GM18870 (cell line): ENCODE measurements at regions not wholly inside any gene's neighbourhood (a gene's known extent, or its start where the extent isn't known, plus 50 kb on each side); places are given as distances from the start of the nearest gene placed in this dataset.
A peak's percentile ranks its signal among the peaks of the same experiment; 100 is the strongest.

ENCODE experiments used
- ATAC-seq: cut with Tn5 transposase; IDR thresholded peaks from one replicate; pipeline ENCODE4 v1.9.1; 2021; ENCODE audit warnings: moderate library complexity; ENCODE audit not compliant: unreplicated experiment

DNA sequence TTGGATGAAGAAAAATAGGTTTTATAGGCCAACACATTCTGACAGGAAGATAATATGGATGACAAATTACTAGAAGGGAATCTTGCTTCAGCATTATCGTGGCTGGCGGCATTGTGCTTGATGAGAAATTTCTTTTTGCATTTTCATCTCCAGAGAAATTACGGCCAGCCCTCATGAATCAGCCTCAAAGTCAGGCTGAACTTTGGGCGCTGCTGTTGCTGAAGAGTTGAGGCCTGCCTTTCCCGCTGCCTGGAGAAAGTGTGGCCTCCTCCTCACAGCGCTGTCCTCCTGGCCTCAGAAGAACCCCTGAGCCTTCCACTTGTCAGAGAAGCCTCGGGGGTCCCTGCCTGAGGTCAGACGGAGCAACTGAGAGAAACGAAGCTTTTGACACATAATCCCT lies 272.4 kb upstream of the KCNIP4 start:
- no peak for ATAC-seq

DNA sequence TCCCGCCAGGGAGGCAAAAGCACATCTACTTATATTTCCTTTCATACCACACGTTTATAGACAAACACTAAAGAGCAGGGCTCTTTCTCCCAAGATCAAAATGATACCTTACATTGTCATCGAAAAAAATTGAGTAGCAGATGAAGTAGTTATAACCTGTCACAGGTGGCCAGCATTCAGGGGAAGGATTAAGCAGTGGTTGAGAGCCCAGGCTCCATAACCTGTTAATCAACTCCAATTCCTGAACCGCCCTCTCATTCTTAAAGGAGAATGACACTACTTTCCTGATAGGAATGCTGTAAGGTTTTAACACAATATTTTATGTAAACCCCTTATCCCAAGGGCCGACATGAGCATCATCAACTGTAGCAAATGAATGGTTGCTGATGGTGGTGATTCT lies 268.9 kb upstream of the KCNIP4 start:
- ATAC-seq, result no peak

DNA sequence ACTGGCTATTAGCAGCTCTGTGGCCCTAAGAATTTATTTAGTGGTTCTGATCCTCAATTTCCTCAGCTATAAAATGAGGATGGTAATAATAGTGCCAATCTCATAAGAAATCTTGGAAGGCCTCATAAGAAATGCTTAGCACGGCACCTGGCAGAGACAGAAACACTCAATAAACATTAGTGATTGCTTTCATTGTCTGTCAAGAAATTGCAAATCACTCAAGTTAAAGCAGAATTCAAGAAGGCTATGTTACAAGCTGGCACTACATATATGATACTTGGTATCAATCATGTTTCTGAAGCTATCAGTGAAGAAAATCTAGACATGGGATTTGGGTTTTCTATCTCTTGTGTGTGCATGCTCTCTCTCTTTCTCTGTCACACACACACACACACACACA lies 267.7 kb upstream of the KCNIP4 start:
- no peak for ATAC-seq

DNA sequence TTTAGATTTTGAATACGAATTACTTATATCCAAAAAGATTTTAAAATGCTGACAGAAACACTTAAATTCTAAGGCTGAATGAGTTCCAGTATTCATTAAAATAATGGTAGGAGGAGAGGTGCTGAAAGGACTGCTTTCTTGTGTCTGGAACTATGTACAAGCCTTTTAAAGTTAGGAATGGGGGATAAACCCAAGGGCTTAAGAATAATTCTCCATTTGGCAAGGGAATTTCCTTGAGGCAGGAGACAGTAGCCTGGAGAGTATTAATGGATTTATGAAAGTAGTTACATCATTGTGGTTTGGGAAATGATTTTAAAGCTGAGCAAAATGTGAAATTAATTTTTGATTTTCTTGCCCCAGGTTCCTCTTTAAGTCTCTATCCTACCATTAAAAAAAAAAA lies 266.5 kb upstream of the KCNIP4 start:
- no peak for ATAC-seq

DNA sequence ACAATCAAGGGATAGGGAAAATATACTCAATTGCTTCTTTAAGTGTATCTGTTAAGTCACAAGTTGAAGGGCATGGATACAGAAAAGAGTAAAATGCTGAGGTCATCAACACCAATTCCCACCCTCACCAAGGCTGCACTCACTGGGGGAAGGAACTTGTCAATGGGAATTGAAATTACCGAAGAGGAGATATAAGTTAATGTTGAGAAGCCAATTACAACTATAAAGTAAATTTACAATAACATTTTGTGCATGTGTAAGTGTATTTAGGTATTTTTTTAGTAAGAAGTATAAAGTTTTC lies 255.1 kb upstream of the KCNIP4 start:
- ATAC-seq, result no peak

DNA sequence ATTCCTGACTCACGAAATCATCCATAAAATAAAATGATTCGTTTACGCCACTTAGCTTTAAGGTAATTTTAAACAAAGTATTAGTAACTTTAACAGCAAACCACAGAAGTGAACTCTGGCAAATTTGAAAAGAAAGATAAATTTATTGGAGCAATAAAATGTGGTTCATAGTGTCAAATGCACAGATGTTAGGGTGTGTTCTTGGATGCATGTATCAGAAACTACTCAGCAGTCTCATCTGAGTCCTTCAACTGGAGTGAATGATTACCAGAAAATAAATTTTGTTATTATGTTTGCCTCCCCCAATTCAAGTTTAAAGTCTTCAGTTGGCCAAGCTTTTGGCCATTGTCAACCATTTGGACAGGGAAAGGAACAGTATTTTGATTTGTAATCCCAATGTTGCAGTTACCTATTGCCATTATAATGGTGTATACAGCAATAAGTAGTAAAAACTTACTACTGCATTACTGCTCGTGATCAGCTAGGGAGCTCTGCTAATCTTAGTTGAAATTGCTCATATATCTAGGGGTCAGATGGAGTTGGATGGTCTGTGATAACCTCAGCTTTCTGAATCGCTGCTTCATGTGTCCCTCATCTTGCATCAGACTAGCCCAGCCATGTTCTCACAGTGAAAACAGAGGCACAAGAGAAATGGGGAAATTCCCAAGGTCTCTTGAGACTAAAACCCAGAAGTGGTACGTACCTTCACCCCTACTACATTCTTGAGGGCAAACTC lies 254.6 kb upstream of the KCNIP4 start:
- ATAC-seq, result no peak

DNA sequence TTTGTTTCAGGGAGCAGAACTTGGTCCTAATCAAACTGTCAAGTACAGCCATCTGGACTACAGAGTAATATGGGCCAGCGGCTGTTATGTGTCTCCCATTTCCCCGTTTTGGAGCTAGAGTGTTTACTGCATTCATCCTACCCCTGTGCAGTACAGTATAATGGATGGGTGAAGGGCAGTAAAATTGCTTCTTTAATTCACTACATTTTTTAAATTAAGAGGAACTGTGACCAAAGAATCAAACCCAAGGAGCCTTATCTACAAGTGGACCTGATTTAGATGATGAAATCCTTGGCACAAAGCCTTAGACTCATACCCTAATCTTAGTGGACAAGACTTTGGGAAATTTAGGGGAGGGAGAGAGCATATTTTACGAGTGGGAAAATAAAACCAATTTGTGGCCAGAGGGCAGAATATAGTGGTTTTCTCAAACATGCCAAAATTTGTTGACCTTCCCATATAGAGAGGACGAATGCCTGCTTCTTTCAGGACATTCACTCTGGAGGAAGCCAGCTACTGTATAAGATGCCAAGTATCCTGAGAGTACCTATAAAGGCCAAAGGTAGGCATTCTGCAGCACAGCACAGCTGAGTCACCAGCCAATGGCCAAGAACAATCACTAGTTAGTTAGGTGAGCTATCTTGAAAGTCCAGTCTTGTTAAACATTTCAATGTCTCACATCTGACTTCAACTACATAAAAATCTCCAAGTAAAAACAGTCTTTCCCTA lies 253.8 kb upstream of the KCNIP4 start:
- no peak for ATAC-seq

DNA sequence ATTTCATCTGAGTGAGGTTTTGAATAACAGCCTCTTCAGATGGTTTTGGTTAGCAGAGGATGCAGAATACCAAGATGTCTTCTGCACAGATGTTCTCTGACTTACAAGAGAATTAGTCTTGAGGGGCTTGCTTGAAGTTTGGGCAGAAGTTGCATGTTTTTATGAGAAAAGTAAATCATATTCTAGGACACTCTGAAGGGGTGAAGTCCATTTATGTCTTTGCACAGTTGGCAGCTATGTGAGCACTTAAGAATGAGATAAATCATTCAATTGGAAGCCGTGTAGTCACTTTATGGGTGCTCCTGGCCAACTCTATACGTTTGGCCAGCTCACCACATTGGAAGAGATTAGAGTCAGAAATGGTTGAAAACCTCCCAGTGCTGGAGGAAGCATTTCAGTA lies 252.7 kb upstream of the KCNIP4 start:
- ATAC-seq, result no peak

DNA sequence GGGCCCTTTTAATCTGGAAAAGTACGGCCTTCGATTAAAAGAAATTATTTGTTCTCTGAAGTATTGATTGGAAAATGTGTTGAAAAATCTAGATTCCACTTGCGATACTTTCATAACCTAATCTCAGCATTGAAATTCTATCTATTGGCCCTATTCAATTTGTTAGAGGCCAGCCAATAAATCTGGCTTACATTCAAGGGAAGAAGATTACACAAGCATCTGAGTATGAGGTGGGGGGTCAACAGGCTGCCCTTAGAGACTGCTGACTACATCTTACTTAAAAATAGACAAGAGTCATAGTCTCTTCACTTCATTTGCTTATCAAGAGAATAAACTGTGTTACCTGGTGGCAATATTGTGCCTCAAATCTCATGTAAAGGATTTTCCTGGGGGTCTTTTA lies 248.0 kb upstream of the KCNIP4 start:
- no peak for ATAC-seq

DNA sequence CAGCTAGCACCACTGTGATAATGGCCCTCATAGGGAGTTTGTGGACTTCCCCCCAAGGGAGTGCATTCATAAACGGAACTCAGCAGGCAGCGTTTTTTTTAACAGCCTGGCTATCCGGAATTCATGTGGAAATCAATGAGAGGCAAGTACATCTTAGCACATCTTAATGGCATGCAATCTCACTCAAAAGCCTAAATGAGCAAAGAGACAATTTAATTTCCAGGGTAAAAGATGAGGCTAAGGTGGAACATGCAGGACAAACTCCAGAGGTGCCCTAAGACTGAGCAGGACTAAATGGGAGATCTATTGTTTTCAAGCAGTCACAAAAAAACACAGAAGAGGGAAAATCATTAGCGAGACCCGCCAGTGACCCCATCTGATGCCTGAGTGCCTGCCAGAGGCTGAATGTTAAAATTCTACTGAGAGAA lies 243.5 kb upstream of the KCNIP4 start:
- no peak for ATAC-seq

DNA sequence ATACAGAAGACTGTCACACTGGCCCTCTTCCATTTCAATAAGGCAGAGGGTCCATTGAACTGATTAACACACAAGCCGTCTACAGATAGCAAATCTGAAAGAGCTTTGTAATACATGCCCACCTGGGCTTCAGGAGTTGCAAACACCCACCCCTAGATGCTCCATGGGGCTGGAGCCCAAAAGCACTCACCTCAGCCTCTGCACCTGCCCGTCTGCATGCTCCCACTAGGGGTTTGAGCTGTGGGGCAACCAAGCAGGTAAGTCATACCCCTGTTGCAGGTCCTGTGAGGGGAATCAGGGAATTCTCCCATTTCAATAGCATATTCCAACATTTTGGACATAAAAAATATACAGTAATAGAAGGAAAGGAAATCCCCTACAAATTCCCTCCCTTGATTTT lies 243.0 kb upstream of the KCNIP4 start:
- ATAC-seq, result no peak

DNA sequence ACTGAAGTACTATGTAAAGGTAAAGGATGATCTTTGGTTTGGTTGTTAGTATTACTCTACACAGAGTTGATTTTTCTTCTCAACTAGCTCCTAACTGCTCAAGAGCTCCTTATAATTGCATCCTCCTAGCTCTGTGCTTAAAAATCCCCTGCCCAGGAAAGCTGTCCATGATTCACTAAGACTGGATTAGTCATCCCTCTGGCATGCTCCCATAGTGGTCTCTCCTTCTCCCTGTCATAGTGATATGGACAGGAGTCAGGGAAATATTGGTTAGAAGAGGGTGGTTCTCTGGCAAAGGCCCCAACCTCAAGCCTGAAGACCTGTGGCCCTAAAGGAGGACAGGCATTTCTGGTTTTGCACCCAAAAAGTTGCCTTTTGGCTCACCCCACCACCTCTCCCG lies 242.3 kb upstream of the KCNIP4 start:
- ATAC-seq, result no peak

DNA sequence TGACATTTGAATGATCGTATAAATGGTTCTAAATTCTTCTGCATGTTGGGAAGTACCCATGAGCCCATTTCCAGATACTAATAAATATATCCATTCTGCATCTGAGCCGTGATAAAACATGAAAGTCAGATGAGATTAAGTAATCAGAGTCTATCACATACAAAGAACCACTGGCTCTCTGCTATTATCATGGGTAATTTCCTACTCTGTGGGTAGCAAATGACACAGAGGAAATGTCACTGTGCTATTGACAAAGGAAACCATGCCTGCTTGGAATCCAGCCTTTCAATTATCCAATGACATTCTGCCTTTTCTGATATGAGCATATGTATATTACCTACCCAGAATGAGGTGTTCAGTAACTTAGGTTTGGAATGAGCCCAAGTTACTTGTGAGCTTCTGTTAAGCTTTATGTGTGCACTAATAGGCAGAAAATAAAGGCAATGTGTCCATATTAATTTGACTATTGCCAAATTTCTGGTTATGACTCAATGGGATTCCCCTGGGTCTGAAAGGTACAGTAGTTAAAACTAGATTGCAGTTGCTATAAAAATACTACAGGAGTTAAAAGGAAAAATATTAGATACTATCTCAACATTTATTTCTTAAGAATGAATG lies 238.7 kb upstream of the KCNIP4 start:
- ATAC-seq, result no peak

DNA sequence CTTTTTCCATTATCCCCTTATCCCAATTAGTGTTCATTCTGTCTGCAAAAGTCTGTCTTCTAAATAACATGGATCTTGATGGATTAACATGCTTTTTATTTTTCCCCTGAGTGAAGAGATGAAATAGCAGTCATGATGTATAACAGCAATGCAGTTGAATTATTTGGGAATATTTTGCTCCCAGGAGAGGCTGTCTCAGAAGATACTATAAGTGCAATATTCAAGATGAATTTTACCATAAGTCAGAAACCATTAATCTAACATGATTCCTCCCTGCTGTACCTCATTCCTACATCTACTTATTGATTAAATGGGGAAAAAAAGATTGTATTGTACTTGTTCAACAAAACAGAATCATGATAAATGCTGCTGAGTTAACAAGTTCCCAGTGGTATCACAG lies 233.2 kb upstream of the KCNIP4 start:
- ATAC-seq, result no peak

DNA sequence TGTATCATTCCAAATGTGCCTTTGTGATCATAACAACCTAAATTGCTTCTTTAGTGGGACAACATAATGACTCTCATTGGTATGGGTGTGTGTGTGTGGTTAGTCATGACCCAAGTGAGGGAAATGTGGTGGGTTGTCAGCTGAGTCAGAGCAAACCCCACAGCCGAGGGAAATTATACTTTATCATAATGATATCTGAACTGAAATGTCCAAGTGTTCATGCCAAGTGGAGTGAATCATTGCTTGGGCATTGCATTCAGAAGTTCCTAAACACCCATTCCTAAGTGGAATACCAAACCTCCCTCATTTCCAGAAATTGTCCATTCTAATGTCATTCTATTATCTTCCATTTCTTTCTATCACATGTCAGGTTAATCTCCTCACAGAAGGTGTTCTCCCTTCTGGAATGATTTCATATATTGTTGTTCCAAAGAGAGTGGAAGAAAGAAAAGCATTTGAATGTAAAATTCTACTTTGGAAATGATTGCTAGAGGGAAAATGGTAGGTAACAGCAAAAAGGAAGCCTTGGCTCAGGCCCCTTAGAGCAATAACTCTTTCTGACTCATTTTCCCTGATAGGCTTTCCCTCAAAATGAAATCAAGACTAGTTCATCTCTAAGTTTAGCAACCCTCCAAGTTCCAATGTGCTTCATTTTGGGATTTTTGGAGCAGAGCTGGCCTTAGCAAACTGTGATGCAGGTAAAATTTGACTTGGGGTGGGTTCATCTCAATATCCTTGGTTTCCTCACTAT lies 230.7 kb upstream of the KCNIP4 start:
- no peak for ATAC-seq

DNA sequence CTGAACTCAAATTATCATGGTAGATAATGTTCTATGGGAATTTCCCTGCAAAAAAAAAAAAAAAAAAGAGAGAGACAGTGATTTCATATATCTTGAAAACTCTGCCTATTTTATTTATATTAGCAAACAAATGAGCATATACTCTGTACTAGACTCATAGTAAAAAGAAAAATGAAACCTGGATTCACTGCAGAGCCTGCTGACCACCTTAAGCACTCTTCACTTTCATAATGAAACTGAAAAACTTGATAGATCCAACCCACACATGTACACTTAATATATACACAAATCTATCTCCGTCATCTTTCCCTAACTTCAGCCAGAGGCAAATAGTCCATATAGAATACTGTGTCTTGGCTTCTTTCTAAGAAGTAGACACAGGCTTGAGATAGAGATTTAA lies 226.1 kb upstream of the KCNIP4 start:
- peak; percentile 91 for ATAC-seq

DNA sequence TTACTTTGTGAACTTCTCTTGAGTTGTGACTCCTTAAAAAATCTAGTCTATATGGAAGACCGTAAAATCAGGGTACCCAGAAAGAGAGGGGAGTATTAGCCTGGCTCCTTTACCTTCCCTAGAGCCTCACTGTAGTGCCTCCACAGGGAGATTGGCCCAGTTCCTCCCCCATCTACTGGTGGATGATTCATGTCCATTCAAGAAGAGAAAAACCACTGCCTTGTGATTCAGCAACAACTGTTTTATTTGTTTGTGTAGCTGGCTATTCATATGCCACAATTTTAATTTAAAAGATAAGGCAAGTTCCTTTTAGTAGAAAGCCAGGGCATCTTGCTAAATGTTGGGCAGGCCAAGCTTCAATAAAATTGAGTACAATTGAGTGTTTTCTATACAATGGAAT lies 221.8 kb upstream of the KCNIP4 start:
- ATAC-seq, result no peak

DNA sequence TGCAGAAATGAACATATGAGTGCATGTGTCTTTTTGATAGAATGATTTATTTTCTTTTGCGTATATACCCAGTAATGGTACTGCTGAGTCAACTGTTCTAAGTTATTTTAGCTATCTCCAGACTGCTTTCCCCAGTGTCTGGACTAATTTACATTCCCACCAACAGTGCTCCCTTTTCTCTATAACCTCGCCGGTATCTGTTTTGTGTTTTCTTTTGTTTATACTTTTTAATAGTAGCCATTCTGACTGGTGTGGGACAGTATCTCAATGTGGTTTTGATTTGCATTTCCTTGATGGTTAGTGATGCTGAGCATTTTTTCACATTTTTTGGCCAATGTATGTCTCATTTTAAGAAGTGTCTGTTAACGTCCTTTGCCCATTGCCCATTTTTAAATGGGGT lies 218.6 kb upstream of the KCNIP4 start:
- no peak for ATAC-seq

DNA sequence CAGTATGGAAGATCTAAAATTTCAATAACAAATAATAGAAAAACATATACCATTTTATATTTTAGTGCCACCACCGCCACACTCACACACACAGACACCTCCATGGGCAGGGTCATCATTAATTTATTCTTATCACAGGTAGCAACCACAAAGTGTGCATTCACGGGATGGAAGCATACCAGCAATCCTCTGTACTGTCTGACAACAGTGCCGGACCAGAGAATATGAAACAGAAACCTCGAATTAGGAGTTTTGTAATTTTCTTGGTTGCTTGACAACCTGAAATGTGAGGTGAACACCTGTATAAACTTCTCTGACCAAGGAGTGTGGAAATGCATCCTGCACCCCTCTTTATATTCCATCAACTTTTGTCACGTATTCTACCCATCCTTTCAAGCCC lies 213.9 kb upstream of the KCNIP4 start:
- no peak for ATAC-seq

DNA sequence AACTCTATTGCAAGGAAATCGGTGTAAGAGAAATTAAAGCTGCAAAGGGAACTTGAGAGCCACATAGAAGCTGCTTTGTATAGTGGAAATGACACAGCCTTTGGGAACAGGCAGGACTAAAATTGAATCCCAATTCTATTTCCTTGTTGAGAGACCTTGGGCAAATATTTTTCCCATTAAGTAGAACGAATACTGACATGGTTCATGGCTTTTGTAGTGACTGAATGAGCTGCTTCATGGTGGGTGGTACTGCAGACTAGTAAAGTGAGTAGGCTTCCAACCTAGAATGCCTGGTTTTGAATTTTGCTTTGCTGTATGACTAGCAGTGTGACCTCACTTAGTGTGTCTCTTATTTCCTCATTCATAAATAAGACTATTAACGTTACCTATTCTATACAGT lies 182.2 kb upstream of the KCNIP4 start:
- no peak for ATAC-seq

DNA sequence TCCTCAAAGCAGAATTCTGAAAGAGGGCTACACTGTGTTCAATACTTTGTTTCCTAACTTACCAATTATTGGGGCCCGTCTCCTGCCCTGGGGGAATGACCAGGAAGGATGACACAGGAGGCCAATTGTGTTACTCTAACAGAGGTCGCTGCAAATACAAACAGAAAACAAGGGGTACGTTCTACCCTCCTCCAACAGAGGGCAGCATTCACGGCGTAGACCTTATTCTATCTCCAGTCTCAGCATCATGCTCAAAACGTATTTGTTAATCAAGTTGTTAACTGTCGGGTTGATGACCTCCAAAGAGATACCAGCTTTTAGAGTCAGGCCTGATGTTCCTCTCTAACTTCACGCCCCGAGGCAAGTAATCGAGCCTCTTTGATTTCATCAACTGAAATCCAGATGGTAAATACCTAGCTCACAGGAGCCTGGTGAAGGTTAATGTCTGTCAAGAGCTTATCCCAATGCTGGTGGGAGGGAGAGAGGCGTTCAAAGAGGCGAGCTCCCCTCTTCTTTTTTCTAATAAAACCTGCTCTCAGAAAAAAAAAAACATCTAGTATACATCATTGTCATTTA lies 181.0 kb upstream of the KCNIP4 start:
- ATAC-seq, result peak; percentile 60
